ENCODE measurements at regions not wholly inside any gene's neighbourhood (a gene's known extent, or its start where the extent isn't known, plus 50 kb on each side); places are given as distances from the start of the nearest gene placed in this dataset.

DNA sequence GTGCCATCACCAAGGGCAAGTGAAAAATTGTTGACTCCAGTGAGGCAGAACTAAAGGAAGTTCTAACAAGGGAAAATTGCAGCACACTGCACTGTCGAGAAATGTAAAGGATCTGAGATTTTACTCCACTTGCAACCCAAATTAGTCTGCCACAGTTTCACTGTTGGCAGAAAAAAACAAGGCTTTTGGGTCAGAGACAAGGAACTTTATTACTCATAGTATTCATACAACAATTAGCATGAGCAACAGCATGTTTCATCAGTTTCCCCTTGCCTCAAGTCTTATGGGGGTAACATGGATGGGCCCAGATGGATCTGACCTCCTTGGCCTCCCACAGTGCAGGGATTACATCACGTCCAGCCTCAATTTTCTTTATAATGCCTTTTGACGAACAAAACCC, 125.3 kb downstream of the LTN1 start:
- intact Hi-C loops (cut with micrococcal nuclease): no loop called here
- H3K4me3 Mint-ChIP-seq (ENCODE audit: unreplicated experiment): no peak overlapping the region
- CTCF ChIA-PET: no interaction called here
- H3K27ac Mint-ChIP-seq (ENCODE audit: low read depth, unreplicated experiment): no peak overlapping the region
- no peaks in the 10 kb centered on the region for H3K9me3 Mint-ChIP-seq (ENCODE audit: unreplicated experiment)
- peaks cover 16% of the 10 kb centered on the region for H3K4me1 Mint-ChIP-seq (ENCODE audit: insufficient read depth, unreplicated experiment)
- POLR2A ChIA-PET: interaction anchor here (0.6 kb wide), 1 partner anchor 14 kb away, joined by 3 read pairs; no protein-coding TSS in a partner anchor
- H3K27me3 Mint-ChIP-seq (ENCODE audit: insufficient read depth, unreplicated experiment): no peaks in the 10 kb centered on the region
- no TSS peak for BruUV-seq (replicated peaks)
- DNase-seq (ENCODE audit: unreplicated experiment): no peak
- H3K36me3 Mint-ChIP-seq (ENCODE audit: insufficient read depth, unreplicated experiment): no peaks in the 10 kb centered on the region
- TF ChIP-seq, protein P1, sequence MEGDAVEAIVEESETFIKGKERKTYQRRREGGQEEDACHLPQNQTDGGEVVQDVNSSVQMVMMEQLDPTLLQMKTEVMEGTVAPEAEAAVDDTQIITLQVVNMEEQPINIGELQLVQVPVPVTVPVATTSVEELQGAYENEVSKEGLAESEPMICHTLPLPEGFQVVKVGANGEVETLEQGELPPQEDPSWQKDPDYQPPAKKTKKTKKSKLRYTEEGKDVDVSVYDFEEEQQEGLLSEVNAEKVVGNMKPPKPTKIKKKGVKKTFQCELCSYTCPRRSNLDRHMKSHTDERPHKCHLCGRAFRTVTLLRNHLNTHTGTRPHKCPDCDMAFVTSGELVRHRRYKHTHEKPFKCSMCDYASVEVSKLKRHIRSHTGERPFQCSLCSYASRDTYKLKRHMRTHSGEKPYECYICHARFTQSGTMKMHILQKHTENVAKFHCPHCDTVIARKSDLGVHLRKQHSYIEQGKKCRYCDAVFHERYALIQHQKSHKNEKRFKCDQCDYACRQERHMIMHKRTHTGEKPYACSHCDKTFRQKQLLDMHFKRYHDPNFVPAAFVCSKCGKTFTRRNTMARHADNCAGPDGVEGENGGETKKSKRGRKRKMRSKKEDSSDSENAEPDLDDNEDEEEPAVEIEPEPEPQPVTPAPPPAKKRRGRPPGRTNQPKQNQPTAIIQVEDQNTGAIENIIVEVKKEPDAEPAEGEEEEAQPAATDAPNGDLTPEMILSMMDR (IDR thresholded peaks at IDR 0.05; ENCODE audit: unreplicated experiment): no peak

DNA sequence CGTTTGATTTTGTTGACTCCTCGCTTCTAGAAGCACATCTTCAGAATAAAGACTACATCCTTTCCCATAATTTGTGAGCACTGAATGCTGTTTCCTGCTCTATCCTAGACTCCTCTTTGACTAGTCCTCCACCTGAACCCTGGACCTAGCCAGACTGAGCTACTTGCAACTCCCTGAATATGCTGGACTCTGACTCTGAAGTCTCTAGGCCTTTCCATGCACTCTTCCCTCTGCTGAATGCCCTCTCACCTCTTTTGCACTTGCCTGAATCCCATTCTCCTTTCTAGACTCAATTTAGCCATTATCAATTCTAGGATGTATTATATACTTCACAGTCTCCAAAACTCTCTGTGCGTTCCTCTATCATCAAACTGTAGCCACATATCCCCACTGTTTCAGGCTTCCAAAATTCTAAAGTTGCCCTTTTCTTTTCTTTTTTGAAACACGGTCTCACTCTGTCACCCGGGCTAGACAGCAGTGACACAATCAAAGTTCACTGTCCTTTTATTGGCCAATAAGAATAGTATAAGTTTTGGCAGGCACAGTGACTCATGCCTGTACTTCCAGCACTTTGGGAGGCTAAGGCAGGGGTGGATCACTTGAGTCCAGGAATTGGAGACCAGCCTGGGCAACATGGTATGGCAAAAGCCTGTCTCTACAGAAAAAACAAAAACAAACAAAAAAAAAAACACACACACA, 127.0 kb downstream of the LTN1 start:
- ChIA-PET POLR2A (no interaction called here), CTCF (no interaction called here)
- DNase-seq (ENCODE audit: unreplicated experiment): peak; percentile 44
- Mint-ChIP-seq H3K9me3 (ENCODE audit: unreplicated experiment) (no peaks in the 10 kb centered on the region), H3K27me3 (ENCODE audit: insufficient read depth, unreplicated experiment) (no peaks in the 10 kb centered on the region), H3K27ac (ENCODE audit: low read depth, unreplicated experiment) (no peak overlapping the region), H3K4me1 (ENCODE audit: insufficient read depth, unreplicated experiment) (peaks cover 7% of the 10 kb centered on the region), H3K36me3 (ENCODE audit: insufficient read depth, unreplicated experiment) (no peaks in the 10 kb centered on the region), H3K4me3 (ENCODE audit: unreplicated experiment) (no peak overlapping the region)
- intact Hi-C loops (cut with micrococcal nuclease): no loop called here
- BruUV-seq (replicated peaks): no TSS peak
- TF ChIP-seq, protein P1 (IDR thresholded peaks at IDR 0.05; ENCODE audit: unreplicated experiment): no peak

GRCh38 chr21:28858424-28858823, 134.3 kb downstream of the LTN1 start:
- no TSS peak for BruUV-seq (replicated peaks)
- Mint-ChIP-seq H3K27ac (ENCODE audit: low read depth, unreplicated experiment) (no peak overlapping the region), H3K27me3 (ENCODE audit: insufficient read depth, unreplicated experiment) (no peaks in the 10 kb centered on the region), H3K36me3 (ENCODE audit: insufficient read depth, unreplicated experiment) (no peaks in the 10 kb centered on the region), H3K9me3 (ENCODE audit: unreplicated experiment) (no peaks in the 10 kb centered on the region), H3K4me3 (ENCODE audit: unreplicated experiment) (no peak overlapping the region), H3K4me1 (ENCODE audit: insufficient read depth, unreplicated experiment) (no peaks in the 10 kb centered on the region)
- TF ChIP-seq, protein P1 (IDR thresholded peaks at IDR 0.05; ENCODE audit: unreplicated experiment): no peak
- ChIA-PET POLR2A (interaction anchor here (0.7 kb wide), 2 partner anchors 38 to 52 kb away, joined by 3 read pairs; no protein-coding TSS in a partner anchor), CTCF (no interaction called here)
- intact Hi-C loops (cut with micrococcal nuclease): no loop called here
- DNase-seq (ENCODE audit: unreplicated experiment): no peak

DNA sequence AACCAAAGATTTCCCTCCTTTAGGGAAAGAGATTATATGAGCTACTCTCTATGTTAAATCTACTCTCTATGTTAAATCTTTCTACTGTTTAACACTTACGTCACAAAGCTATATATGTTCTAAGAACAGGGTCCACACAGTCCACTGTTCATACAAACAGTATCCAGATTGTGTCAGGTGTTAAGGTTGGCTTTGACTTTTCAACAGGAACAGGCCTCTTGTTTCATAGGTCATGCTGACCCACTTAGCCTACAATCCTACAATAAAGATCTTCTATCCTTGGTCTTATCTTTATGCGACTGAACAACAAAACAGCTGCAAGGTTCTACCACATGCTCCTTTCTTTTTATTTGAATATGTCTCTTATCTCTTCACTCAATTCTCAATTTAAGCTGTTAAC, 134.9 kb downstream of the LTN1 start:
- Mint-ChIP-seq H3K27me3 (ENCODE audit: insufficient read depth, unreplicated experiment) (no peaks in the 10 kb centered on the region), H3K36me3 (ENCODE audit: insufficient read depth, unreplicated experiment) (no peaks in the 10 kb centered on the region), H3K4me1 (ENCODE audit: insufficient read depth, unreplicated experiment) (no peaks in the 10 kb centered on the region), H3K9me3 (ENCODE audit: unreplicated experiment) (no peaks in the 10 kb centered on the region), H3K4me3 (ENCODE audit: unreplicated experiment) (no peak overlapping the region), H3K27ac (ENCODE audit: low read depth, unreplicated experiment) (no peak overlapping the region)
- TF ChIP-seq, protein P1 (IDR thresholded peaks at IDR 0.05; ENCODE audit: unreplicated experiment): no peak
- ChIA-PET CTCF (no interaction called here), POLR2A (interaction anchor here (0.7 to 0.9 kb wide), 2 partner anchors 28 to 53 kb away, joined by 3 read pairs; a partner anchor contains a TSS)
- intact Hi-C loops (cut with micrococcal nuclease): no loop called here
- no TSS peak for BruUV-seq (replicated peaks)
- DNase-seq (ENCODE audit: unreplicated experiment): no peak

All from MCF 10A (cell line).